HL-60/S4 (cell line): ENCODE measurements at regions not wholly inside any gene's neighbourhood (a gene's known extent, or its start where the extent isn't known, plus 50 kb on each side); places are given as distances from the start of the nearest gene placed in this dataset.
"Not testable (repeated sequence)": the region's sequence is repeated elsewhere in the genome, so short reads cannot be mapped to it uniquely, and the experiment has no call there.

Experiments
- in situ Hi-C: fragments of 300-500 bp; cut with MboI; formaldehyde crosslinking; loops from 2 replicates; pipeline ENCODE4 v1.14.3; 2022; ENCODE audit warnings: low sequenced_read_pairs

DNA sequence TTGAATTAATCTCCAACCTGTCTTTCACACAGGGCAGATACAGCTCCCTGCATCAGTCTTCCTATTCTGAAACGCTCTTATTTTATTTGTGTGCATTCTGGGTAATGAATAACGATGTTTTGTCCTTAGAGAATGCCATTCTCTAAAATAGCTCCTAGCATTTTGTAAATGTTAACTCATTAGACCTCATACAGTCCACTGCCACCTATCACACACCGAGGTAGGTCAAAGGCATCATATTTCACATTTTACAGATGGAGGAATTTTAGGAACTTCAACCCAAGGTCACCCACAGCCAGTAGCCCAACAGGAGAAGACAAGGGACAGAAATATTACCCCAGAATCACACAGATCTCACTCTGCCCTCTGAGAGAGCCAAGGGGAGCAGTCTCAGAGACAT lies 455.4 kb upstream of the GYPC start:
- in situ Hi-C loops, result no loop called here

DNA sequence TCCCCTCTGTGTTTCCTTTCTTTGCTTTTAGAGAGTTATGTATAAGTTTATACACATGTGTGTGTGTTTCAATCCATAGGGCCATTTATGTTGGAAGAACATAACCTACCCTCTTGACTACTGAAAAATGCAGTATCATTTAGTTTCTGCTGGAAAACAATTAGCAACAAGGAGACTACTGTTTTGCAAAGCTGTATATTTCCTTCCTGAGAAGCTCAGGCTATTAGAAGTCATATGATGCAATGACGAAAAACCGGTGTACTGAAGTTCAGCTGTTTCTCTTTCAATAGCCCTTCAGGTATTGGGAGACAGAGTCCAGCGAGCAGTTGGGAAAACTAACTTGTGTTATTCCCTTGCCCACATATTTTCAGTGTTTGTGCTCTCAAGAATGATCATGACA lies 447.7 kb upstream of the GYPC start:
- in situ Hi-C loops, result no loop called here

DNA sequence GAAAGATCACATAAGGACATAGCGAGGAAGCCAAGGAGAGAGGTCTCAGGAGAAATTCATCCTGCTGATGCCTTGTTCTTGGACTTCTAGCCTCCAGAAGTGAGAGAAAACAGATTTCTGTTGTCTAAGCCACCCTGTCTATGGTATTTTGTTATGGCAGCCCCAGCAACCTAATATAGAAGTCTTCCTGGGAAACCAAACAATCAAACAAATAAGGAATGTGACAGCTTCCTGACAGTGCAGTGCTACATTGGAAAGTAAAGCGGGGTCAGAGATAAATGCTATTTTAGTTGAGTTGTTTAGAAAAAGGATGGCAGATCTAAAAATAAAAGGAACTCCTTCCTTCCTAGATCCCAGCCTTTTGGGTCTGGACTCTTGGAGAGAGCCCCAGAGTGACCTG lies 443.2 kb upstream of the GYPC start:
- in situ Hi-C loops, result no loop called here

DNA sequence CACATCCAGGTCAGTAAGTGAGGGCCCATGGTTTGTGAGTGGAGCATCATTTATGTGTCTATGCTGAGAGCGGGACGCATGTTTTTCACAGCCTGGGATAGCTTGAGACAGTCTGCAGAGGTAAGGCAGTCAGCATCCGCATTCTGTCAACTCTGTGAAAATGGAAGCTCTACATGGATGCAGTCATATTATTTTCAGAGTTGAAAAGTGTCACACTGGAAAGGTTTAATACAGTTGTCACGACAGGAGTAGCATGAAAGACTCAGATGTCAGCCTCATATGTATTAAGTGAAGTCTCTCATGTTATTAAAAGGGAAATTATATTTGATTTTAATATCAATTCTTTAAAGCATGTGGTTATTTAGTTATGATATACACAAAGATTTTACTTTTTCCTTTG lies 436.9 kb upstream of the GYPC start:
- in situ Hi-C loops, result no loop called here

DNA sequence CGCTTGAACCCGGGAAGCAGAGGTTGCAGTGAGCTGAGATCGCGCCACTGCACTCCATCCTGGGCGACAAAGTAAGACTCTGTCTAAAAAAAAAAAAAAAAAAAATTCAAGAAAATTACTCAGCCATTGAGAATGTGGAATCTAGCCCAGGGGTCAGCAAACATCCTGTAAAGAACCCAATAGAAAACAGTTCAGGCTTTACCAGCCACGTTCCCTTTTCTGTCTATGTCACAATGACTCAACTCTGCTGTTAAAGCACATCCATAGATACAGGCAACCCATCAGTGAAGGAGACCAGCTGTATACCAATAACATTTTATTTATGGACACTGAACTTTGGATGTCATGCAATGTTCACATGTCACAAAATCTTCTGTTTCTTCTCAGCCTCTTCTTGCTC lies 435.6 kb upstream of the GYPC start:
- in situ Hi-C loops, result no loop called here

DNA sequence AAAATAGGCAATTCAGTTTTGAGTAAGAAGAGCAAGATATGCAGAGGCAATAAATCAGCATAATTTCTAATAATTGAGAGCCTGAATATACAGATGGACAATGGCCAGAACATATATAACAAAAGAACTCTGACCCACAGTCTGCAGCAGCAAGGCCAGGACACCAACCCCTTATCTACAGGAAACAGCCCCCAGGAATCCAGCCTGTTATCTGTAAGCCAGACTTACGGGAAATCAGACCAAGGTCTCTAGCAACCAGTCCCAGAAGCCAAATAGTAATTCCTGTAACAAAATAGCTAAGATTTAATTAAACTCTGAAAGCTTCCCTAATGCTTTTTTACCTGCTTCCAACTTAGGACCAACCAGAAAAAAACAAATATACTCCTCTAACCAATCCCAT lies 434.5 kb upstream of the GYPC start:
- in situ Hi-C loops, result no loop called here

DNA sequence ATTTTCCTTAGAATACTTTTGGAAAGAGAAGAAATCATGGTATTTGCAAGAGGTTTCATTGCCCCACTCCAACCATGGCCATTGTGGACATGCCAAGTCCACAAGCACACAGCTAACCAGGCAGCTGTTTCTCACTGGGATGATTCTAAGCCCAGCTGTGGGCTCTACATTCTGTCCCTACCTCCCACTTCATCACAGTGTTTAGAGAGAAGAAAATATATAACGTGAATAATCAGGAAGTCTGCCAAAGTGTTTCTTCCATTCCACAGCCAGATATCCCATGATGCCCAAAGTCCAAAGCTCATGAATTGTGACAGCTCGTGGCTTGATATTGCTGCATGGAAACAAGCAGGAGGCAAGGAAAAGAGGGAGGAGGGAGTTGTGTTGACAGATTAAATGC lies 433.7 kb upstream of the GYPC start:
- in situ Hi-C loops, result no loop called here

DNA sequence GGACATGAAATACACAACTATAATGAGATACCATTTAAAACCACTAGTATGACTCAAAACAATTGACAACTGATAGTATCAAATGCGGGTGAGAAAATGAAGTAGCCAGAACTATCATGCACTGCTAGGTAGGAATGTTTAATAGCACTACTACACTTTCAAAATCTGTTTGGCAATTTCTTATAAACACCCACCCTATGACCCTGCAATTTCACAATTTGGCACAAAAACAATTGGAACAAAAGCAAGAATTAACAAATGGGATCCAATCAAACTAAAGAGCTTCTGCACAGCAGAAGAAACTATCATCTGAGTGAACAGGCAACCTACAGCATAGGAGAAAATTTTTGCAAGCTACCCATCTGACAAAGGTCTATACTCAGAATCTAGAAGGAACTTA lies 431.2 kb upstream of the GYPC start:
- in situ Hi-C loops, result no loop called here

DNA sequence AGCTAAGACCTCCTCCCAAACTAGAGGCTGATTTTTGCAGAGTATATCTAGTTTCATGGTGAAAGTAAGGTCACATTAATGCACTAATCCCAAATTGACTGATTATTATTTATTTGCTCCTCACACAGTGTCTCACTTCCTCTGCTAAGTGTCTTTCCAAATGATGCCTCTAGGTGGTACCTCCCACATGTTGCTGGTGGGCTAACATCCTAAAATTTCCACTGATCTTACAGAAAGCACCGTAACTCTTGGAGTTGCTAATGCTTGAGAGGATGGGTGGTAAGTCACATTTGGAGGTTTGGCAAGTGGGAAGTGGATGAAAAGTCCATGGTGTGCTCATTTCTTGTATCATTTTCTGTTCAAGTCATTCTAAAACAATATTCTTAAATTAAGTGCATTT lies 428.7 kb upstream of the GYPC start:
- in situ Hi-C loops, result no loop called here

DNA sequence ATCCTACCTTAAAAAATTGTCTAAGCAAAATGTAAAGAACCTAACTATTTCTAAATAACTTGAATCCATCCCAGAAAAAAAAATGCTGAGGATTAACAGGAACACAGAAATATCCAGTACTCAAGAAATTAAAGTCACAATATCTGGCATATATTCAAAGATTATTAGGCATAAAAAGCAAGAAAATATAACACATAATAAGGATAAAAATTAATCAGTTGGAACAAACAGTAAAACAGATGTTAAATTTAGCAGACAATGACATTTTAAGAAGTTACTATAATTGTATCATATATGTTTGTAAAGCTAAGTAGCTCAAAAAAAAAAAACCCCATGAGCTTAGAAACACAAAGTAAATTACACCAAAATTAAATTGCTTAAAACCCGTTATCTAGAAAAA lies 427.4 kb upstream of the GYPC start:
- in situ Hi-C loops, result no loop called here

DNA sequence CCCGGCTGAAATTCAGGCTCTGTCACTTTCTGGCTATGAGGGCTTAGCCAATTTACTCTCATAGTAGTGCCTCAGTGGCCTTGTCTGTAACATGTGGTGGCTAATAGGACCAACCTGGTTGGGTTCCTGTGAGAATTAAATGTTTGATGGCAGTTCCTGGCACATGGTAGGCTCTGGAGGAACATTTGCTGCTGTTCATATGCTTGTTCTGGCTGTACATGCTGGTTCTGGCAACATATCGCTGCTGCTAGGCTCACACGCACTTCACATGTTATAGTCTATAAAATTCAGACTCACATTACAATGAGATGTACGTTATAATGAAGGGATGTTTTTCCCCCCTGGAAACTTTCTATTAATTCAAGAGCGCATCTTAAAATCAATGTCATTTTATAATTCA lies 417.7 kb upstream of the GYPC start:
- in situ Hi-C loops, result no loop called here

DNA sequence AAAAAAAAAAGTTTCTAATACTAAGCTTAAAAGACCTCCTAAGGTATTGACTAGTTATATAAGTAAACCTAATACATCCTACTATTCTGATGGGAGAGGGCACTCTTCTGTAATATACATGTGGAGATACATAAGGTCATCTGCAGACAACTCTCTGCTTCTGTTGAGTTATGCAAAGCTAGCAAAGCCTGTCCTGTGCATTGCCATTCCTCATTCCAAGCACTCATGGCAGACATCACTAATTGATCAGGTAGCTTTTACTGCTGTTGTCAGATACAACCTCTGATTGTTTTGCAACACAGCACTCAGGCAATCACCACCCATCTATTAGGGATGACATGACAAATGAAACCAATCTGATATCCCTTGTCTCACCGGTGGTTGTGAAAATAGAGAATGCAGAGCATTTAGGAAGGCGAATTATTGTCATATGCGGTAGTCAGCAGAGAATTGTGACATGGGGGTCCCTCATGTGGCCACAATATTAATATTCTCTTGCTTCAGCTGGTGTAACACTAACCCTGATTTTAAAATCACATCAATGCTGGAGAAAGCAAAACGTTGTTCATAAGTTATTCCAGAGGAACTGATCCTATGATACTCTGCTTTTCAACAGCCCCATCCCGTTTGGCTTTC lies 416.5 kb upstream of the GYPC start:
- in situ Hi-C loops, result no loop called here

DNA sequence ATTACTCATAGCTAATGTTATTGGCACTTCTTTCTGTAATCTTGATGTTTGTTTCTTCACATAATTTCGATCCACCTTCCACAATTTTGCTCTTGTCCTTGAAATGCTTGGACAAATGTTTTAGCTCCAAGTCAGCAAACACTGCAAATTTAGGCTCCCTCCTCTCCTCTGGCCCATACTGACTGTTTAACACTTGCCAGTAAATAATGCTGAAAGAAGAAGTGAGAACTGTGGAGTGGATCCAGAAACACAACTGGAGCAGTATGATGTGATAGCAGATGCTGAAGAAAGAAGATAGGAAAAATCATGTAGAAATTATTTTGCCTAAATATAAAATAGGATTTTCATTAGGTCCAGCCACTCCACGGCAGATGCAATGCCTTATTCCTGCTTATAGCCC lies 415.0 kb upstream of the GYPC start:
- in situ Hi-C loops, result no loop called here

DNA sequence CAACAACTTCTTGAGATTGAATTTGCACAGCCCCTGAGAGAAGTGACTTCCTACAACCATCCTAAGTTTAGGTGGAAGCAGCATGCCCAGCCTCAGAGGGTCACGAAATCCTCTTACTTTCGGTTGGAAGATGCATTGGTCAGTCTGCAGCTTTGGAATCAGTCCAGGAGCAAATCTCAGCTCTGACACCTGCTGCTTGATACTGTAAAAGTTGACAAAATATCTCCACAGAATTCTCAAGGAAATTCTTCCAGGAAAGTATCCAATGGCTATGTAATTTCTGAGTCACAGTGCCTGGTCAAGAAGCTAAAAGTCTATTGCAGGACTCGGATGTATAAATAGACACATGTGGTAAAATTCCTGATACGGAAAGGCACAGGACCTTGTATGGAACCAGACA lies 414.5 kb upstream of the GYPC start:
- in situ Hi-C loops, result no loop called here

DNA sequence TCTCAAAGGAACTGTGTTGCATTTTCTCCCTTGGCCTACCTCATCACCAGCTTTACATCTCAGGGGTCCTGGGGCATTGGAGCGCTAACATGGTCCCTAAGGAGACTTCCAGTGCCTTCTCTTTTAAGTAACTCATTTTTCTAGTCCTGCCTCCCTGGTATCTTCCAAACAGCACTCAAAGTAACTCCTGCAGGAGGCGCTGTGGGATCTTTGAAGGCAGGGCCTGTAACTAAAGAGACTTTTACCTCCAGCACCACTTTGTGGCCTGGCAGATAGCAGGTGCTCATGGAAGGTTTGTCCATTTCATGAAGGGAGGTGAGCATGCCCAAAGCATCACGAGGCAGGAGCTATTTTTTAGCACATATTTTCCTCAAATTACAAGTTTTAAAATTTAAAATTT lies 411.0 kb upstream of the GYPC start:
- in situ Hi-C loops, result no loop called here

DNA sequence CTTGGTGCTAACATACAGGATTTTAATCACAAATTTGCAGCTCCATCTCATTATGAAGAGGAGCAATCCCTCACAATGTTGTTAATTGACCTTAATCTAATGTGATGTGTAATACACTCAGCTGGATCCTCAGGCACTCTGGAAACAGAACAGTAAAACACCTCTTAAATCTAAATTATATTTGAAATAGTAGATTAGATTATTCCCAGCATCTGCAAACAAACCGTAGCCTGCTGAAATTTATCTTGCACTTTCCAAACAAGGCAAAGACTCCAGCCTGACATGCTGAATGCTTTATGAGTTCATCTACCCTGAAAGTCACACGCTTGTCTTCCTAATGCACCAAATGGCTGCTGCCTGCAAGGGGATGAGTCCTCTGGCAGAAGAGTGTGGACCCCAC lies 402.3 kb upstream of the GYPC start:
- in situ Hi-C loops, result no loop called here

DNA sequence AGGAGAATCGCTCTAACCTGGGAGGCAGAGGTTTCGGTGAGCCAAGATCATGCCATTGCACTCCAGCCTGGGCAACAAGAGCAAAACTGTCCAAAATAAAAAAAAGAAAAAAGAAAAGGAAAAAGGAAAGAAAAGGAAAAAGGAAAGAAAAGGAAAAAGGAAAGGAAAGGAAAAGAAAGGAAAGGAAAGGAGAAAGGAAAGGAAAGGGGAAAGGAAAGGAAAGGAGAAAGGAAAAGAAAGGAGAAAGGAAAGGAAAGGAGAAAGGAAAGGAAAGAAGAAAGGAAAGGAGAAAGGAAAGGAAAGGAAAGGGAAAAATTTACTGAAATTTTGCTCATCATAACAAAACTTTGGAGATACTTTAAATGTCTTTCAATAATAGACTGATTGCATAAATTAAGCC lies 391.3 kb upstream of the GYPC start:
- in situ Hi-C loops, result no loop called here

DNA sequence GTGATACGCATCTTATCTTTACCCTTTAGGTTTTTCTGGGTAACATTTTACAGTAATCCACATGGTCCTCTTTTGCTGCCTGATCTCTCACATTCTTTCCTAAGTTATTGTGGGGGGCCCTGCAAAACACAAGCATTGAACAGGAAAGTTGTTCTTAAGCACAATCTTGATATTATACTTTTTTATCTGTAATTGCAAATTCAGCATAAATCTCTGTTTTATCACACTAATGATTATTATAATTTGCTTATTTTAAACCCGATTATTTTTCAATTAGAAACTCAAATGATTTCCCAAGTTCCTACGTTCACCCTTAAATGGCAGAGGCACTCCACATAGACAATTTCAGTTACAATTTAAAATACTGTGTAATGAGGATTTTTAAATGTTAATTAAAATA lies 386.0 kb upstream of the GYPC start:
- in situ Hi-C loops, result no loop called here

DNA sequence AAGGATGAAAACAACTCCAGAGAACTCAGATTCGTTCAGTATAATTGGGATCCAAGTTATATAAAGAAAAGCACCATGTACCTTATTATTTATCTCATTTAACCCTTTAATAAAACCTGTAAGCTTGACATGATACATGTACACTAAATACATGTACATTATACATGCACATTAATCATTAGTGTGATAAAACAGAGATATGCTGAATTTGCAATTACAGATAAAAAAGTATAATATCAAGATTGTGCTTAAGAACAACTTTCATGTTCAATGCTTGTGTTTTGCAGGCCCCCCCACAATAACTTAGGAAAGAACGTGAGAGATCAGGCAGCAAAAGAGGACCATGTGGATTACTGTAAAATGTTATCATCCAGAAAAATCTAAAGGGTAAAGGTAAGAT lies 385.4 kb upstream of the GYPC start:
- in situ Hi-C loops, result no loop called here

DNA sequence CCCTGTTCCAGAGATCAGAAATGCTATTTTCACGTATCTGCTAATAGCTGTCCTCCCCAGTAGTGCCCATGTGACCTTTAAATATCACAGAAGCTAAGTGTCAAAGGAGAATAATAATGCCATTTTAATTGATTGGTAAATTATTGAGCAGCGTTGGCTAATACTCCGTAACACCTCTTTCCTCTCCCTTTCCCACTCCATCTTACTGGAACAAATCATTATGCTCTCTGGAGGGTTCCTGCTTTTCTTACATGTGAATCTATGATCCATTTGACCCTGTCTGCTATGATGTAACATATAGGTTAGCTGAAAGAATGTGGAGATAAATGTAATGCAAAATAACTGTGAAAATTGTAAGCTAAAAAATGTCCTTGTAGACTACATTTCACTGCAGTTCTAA lies 383.6 kb upstream of the GYPC start:
- in situ Hi-C loops, result no loop called here

DNA sequence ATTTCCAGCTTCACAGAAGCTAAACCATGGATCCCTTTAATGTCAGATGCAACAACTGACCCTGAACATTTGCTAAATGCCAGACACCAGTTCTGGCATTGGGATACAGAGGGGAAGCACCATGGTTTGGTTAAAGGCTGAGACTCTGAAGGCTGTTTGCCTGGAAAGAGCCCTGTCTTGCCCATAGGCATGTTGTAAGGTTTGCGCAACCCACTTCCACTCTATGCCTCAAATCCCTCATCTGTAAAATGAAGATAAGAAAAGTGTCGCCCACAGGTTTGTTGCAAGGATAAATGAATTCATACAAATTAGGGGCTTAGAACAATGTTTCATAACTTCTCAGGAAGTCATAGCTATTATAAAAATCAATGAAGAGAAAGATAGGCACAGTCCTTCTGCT lies 380.9 kb upstream of the GYPC start:
- in situ Hi-C loops, result no loop called here

DNA sequence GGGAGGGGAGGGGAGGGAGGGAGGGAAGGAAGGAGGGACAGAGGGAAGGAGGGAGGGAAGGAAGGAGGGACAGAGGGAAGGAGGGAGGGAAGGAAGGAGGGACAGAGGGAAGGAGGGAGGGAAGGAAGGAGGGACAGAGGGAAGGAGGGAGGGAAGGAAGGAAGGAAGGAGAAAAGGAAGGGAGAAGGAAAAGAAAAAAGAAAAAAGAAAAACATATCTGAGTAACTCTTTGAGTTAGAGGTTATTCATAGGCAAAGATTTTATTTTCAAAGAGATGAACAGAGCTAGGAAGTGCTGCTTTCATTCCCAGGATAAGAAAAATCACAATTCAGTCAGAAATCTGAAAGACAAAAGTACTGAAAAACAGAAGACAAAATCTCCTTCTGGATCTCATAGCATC lies 379.7 kb upstream of the GYPC start:
- in situ Hi-C loops, result not testable (repeated sequence)

DNA sequence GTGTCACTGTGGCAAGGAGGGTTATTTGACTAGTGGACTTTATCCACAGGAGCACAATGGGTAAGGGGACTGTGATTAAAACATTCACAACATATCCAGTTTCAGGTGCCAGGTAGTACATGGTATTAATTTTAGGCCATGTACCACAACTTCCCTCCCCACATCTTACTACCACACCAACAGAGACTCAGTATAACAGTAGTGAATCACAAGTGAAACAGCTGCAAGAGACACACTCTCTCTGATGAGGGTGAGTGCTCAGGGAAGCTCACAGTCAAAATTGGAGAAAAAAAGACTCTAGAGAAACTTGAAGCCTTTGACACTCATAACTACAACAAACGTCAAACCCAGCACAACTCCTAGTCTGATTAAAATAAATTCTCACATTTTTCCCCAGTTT lies 367.6 kb upstream of the GYPC start:
- in situ Hi-C loops, result no loop called here

DNA sequence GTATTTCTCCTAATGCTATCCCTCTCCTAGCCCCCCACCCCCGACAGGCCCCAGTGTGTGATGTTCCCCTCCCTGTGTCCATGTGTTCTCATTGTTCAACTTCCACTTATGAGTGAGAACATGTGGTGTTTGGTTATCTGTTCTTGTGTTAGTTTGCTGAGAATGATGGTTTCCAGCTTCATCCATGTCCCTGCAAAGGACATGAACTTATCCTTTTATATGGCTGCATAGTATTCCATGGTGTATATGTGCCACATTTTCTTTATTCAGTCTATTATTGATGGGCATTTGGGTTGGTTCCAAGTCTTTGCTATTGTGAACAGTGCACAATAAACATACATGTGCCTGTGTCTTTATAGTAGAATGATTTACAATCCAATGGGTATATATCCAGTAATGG lies 362.0 kb upstream of the GYPC start:
- in situ Hi-C loops, result not testable (repeated sequence)
